NT2/D1 (cell line): ENCODE measurements at regions not wholly inside any gene's neighbourhood (a gene's known extent, or its start where the extent isn't known, plus 50 kb on each side); places are given as distances from the start of the nearest gene placed in this dataset.

ENCODE experiments used
- SUZ12 ChIP-seq: IDR thresholded peaks from 2 replicates; pipeline ENCODE4 v1.6.1; 2011; ENCODE audit not compliant: insufficient read length, insufficient read depth; ENCODE audit errors: extremely low read depth
- YY1 ChIP-seq: IDR thresholded peaks from 2 replicates; pipeline ENCODE4 v1.6.1; 2011; ENCODE audit not compliant: insufficient read length, insufficient read depth
- ZNF274 ChIP-seq: IDR thresholded peaks from 2 replicates; pipeline ENCODE4 v1.6.1; 2011; ENCODE audit warnings: mild to moderate bottlenecking, low read depth, low read length

GRCh38 chr11:90668502-90668901, 445.7 kb upstream of the CHORDC1 start:
- TF ChIP-seq YY1: no peak
- TF ChIP-seq SUZ12: no peak
- TF ChIP-seq ZNF274: no peak
